Colonic mucosa (tissue), 4 donors: ENCODE measurements at regions not wholly inside any gene's neighbourhood (a gene's known extent, or its start where the extent isn't known, plus 50 kb on each side); places are given as distances from the start of the nearest gene placed in this dataset.

Experiments used
- DNase-seq: peaks from one replicate; pipeline ENCODE4 v3.0.0-alpha.2; 2020
- H3K27ac ChIP-seq: fragments of 200-600 bp; one replicate; pipeline ENCODE4 v1.8.0; 2021
- H3K27me3 ChIP-seq: fragments of 200-600 bp; one replicate; pipeline ENCODE4 v1.8.0; 2021
- H3K36me3 ChIP-seq: fragments of 200-600 bp; one replicate; pipeline ENCODE4 v1.8.0; 2021
- H3K4me1 ChIP-seq: fragments of 200-600 bp; one replicate; pipeline ENCODE4 v1.8.0; 2021; ENCODE audit warnings: mild to moderate bottlenecking
- H3K4me3 ChIP-seq: fragments of 200-600 bp; one replicate; pipeline ENCODE4 v1.8.0; 2021
- H3K9ac ChIP-seq, 2 donors: one replicate each; pipeline ENCODE4 v1.7.0; 2013; ENCODE audit warnings: control low read depth in 2 of 2, low read depth in 2 of 2, low read length in 2 of 2
- H3K9me3 ChIP-seq: fragments of 200-600 bp; one replicate; pipeline ENCODE4 v1.8.0; 2021
- intact Hi-C: fragments of 100-400 bp; cut with DNase I; formaldehyde crosslinking; loops from one replicate; pipeline ENCODE4 v1.14.1; 2022
- TF ChIP-seq, protein P1 (sequence below): fragments of 200-600 bp; IDR thresholded peaks from one replicate; pipeline ENCODE4 v1.8.0; 2022; ENCODE audit warnings: antibody characterized with exemption, mild to moderate bottlenecking
- donor health status: healthy.
- donor health status: DM: no; HTN: no; CAD: no.
- donor health status: DM: no; HTN: no; CAD: no.

DNA sequence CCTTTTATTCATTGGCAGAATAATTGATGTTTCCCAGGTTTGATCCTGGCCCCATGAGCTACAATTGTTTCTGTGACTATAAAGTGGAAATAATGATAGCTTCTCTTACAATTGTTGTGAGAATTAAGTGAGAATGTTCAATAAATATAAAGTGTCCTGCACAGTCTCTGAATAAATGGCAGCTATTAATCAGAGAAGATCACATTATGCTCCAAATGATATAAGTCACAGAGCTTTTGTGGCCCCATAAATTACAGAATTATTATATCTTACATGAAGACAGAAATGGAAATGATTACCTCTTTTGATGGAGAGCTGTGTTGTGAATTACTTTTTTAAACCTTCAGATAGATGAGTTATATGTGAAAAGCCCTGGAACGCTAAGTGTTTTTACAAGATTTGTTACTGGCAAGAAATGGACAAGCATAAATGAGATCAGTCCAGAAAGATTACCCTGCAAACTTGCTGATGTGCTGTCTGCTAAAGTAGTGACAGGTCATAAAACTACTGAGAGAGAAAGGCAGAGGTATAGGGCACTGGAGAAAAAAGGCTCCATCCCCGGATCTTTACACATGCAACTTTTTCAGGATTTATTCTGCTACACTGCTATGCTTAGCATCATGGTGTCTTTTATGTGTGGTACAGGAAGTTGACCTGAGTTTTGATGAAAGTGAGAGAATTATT is 750.9 kb upstream of the GOT2 start:
- H3K4me1 ChIP-seq: no peaks in the 10 kb centered on the region
- no peaks in the 10 kb centered on the region for H3K36me3 ChIP-seq
- intact Hi-C loops: no loop called here
- H3K4me3 ChIP-seq: no peak overlapping the region
- H3K27ac ChIP-seq: no peak overlapping the region
- TF ChIP-seq, protein P1, sequence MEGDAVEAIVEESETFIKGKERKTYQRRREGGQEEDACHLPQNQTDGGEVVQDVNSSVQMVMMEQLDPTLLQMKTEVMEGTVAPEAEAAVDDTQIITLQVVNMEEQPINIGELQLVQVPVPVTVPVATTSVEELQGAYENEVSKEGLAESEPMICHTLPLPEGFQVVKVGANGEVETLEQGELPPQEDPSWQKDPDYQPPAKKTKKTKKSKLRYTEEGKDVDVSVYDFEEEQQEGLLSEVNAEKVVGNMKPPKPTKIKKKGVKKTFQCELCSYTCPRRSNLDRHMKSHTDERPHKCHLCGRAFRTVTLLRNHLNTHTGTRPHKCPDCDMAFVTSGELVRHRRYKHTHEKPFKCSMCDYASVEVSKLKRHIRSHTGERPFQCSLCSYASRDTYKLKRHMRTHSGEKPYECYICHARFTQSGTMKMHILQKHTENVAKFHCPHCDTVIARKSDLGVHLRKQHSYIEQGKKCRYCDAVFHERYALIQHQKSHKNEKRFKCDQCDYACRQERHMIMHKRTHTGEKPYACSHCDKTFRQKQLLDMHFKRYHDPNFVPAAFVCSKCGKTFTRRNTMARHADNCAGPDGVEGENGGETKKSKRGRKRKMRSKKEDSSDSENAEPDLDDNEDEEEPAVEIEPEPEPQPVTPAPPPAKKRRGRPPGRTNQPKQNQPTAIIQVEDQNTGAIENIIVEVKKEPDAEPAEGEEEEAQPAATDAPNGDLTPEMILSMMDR: no peak
- no peak for DNase-seq
- no peaks in the 10 kb centered on the region for H3K9me3 ChIP-seq
- H3K9ac ChIP-seq: no peak overlapping the region
- H3K27me3 ChIP-seq: no peaks in the 10 kb centered on the region

DNA sequence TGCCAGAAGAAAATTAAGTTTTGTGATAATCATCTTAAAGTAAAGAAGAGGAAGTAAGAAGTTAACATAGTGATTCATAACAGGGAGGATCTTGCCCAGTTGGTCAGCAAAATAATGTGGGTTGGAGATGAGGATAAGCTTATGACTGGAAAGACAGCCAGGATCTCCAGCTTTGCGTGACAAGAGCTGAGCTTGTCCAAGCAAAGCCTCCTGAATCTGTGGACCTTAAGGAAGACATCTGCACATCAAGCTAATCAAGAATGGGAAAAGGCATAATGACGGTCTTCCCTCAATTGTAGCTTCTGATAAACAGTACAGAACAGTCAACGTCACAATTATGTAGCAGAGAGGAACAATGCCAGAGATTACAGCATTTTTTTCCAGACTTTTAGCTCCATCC is 744.7 kb upstream of the GOT2 start:
- intact Hi-C loops: no loop called here
- Histone ChIP-seq H3K27me3 (no peaks in the 10 kb centered on the region), H3K9me3 (no peaks in the 10 kb centered on the region), H3K27ac (no peak overlapping the region), H3K36me3 (no peaks in the 10 kb centered on the region), H3K9ac (no peak overlapping the region), H3K4me1 (no peaks in the 10 kb centered on the region), H3K4me3 (no peak overlapping the region)
- TF ChIP-seq, protein P1: no peak
- no peak for DNase-seq

DNA sequence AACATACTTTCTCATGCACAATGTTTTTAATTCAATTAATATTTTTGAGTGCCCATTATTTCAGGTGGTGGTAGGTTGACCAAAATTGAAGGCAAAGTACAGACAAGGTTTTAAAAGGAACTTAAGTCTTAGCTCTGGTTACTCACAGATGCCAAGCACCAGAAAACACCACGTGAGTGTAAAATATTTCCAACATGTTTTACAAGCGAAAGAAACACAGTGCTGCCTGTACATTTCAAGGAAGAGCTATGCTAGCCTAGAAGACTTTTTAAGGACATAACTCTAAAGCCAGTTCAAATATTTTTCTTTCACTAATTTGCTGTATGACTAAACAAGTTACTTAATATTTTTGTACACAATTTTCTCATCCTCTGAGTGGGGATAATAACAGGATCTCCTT is 736.4 kb upstream of the GOT2 start:
- no peaks in the 10 kb centered on the region for H3K36me3 ChIP-seq
- H3K9me3 ChIP-seq: no peaks in the 10 kb centered on the region
- intact Hi-C loops: no loop called here
- no peak for DNase-seq
- H3K27me3 ChIP-seq: no peaks in the 10 kb centered on the region
- H3K9ac ChIP-seq: no peak overlapping the region
- H3K4me3 ChIP-seq: no peak overlapping the region
- TF ChIP-seq, protein P1: no peak
- no peaks in the 10 kb centered on the region for H3K4me1 ChIP-seq
- H3K27ac ChIP-seq: no peak overlapping the region

DNA sequence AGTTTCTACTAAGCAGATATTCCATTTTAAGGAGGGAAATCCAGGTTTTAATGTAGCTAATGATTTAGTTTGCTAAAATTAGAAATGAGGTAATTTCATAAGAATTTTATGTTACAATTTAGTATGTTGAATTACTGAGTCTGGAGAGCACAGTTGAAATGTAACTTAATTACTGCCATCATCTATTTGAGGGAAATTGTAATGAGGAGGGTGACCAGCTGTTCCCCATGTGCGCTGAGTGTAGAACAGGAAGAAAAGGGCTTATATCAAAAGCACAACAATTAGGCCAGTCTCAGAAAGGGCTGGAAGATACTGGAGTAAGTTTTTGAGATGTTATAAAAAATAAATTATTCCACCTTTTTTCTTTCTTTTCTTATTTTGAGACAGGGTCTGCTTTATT is 735.1 kb upstream of the GOT2 start:
- DNase-seq: no peak
- Histone ChIP-seq H3K9me3 (no peaks in the 10 kb centered on the region), H3K36me3 (no peaks in the 10 kb centered on the region), H3K27ac (no peak overlapping the region), H3K4me3 (no peak overlapping the region), H3K4me1 (no peaks in the 10 kb centered on the region), H3K27me3 (no peaks in the 10 kb centered on the region), H3K9ac (no peak overlapping the region)
- TF ChIP-seq, protein P1: no peak
- intact Hi-C loops: no loop called here

DNA sequence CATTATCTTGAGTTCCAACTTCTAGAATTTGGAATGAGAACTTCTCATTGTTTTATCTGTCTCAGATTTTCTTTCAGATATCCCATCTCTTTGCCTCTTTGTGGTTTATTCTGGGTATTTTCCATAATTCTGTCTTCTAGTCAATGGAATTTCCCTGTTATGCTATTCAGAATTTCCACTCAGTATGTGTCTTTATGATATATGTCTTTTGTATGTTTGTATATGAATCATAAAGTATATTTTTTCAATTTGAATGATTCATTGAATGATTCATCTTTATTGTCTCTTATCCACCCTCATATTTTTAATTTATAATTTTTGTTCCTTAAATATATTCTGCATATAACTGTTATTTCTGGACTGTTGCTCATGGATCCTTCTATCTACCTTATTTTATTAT is 729.7 kb upstream of the GOT2 start:
- Histone ChIP-seq H3K27ac (no peak overlapping the region), H3K9ac (no peak overlapping the region), H3K36me3 (no peaks in the 10 kb centered on the region), H3K27me3 (no peaks in the 10 kb centered on the region), H3K4me1 (no peaks in the 10 kb centered on the region), H3K4me3 (no peak overlapping the region), H3K9me3 (no peaks in the 10 kb centered on the region)
- intact Hi-C loops: no loop called here
- no peak for DNase-seq
- TF ChIP-seq, protein P1: no peak
